Right lobe of liver (tissue), 6 donors: ENCODE measurements at regions not wholly inside any gene's neighbourhood (a gene's known extent, or its start where the extent isn't known, plus 50 kb on each side); places are given as distances from the start of the nearest gene placed in this dataset.

Experiments used
- ATAC-seq, 4 donors: fragments of 200-7000 bp; cut with Tn5 transposase; one replicate each; pipeline ENCODE4 v1.9.1; 2020; ENCODE audit warnings: mild to moderate bottlenecking in 4 of 4, moderate library complexity in 4 of 4
- DNase-seq, 3 donors: peaks; one replicate each; pipeline ENCODE4 v3.0.0-alpha.2; 2020
- H3K27ac ChIP-seq, 3 donors: fragments of 200-600 bp; one replicate each; pipeline ENCODE4 v1.8.0; 2022
- H3K27me3 ChIP-seq, 2 donors: fragments of 200-600 bp; one replicate each; pipeline ENCODE4 v1.8.0; 2022
- H3K36me3 ChIP-seq, 4 donors: fragments of 200-600 bp; sonication (generic) in 1 of 4; one replicate each; pipeline versions ENCODE4 v1.5.1 to v1.8.0; 2017 to 2022; ENCODE audit warnings: control low read depth in 1 of 4
- H3K4me1 ChIP-seq, 4 donors: fragments of 200-600 bp; sonication (generic) in 1 of 4; one replicate each; pipeline versions ENCODE4 v1.5.1 to v1.8.0; 2017 to 2022; ENCODE audit warnings: control low read depth in 1 of 4
- H3K4me3 ChIP-seq, 3 donors: fragments of 200-600 bp; one replicate each; pipeline ENCODE4 v1.8.0; 2022
- H3K9me3 ChIP-seq, 4 donors: fragments of 200-600 bp; sonication (generic) in 1 of 4; one replicate each; pipeline versions ENCODE4 v1.5.1 to v1.8.0; 2017 to 2022; ENCODE audit warnings: control low read depth in 1 of 4
- CTCF ChIP-seq, 4 donors: fragments of 200-600 bp in 3 of 4; fragments of 450-650 bp in 1 of 4; IDR thresholded peaks; one replicate each; pipeline versions ENCODE4 v1.5.1 to v1.8.0; 2016 to 2022; ENCODE audit warnings: antibody characterized with exemption in 4 of 4, mild to moderate bottlenecking in 2 of 4
- POLR2A ChIP-seq: fragments of 450-650 bp; IDR thresholded peaks from one replicate; pipeline ENCODE4 v1.6.1; 2017; ENCODE audit warnings: antibody characterized with exemption, mild to moderate bottlenecking
- WGBS: methylation state at CpG from one replicate; pipeline ENCODE4 v1.1.6; 2018; ENCODE audit warnings: low coverage, low lambda C conversion rate; ENCODE audit not compliant: insufficient coverage; ENCODE audit errors: missing lambda C conversion rate; 5-methylcytosine and 5-hydroxymethylcytosine counted together
- intact Hi-C, 2 donors: fragments of 100-400 bp; cut with DNase I; formaldehyde crosslinking; loops; one replicate each; pipeline versions ENCODE4 v1.11.2 to v1.14.1; 2022
- donor health status: DM: no; HTN: yes; CAD: no.
- donor health status: DM: no; HTN: no; CAD: no.
- donor health status: DM: no; HTN: no; CAD: no.
- donor health status: DM: no; HTN: yes; CAD: no.
- donor health status: DM: no; HTN: yes; CAD: no.

GRCh38 chr1:209268479-209268878 is 315.0 kb upstream of the CAMK1G start:
- TF ChIP-seq CTCF (IDR thresholded peaks at IDR 0.05), result no peak
- TF ChIP-seq POLR2A, result no peak
- intact Hi-C loops, result no loop called here
- Histone ChIP-seq H3K36me3 (no peaks in the 10 kb centered on the region), H3K4me3 (no peak overlapping the region), H3K27me3 (no peaks in the 10 kb centered on the region), H3K4me1 (no peaks in the 10 kb centered on the region), H3K27ac (no peak overlapping the region), H3K9me3 (no peaks in the 10 kb centered on the region)
- DNase-seq (no peak), ATAC-seq (no peak)
- WGBS, result 18% methylated on average over 1 of the region's 1 CpG

GRCh38 chr1:209276321-209276720 is 307.2 kb upstream of the CAMK1G start:
- intact Hi-C loops, result no loop called here
- ATAC-seq (no peak), DNase-seq (no peak)
- Histone ChIP-seq H3K27me3 (no peaks in the 10 kb centered on the region), H3K4me3 (no peak overlapping the region), H3K9me3 (no peaks in the 10 kb centered on the region), H3K4me1 (no peaks in the 10 kb centered on the region), H3K36me3 (no peaks in the 10 kb centered on the region), H3K27ac (no peak overlapping the region)
- TF ChIP-seq POLR2A, result no peak
- TF ChIP-seq CTCF (IDR thresholded peaks at IDR 0.05), result no peak
- WGBS, result 50% methylated on average over 3 of the region's 3 CpGs

GRCh38 chr1:209277662-209278061 is 305.9 kb upstream of the CAMK1G start:
- DNase-seq (no peak), ATAC-seq (no peak)
- Histone ChIP-seq H3K36me3 (no peaks in the 10 kb centered on the region), H3K27ac (no peak overlapping the region), H3K4me1 (no peaks in the 10 kb centered on the region), H3K9me3 (no peaks in the 10 kb centered on the region), H3K27me3 (no peaks in the 10 kb centered on the region), H3K4me3 (no peak overlapping the region)
- TF ChIP-seq POLR2A, result no peak
- TF ChIP-seq CTCF (IDR thresholded peaks at IDR 0.05), result no peak
- intact Hi-C loops, result no loop called here
- WGBS, result 100% methylated on average over 1 of the region's 1 CpG

- Histone ChIP-seq H3K27me3 (peaks cover 0 to 3% of the 10 kb centered on the region in 2 donors), H3K9me3 (no peaks in the 10 kb centered on the region), H3K4me1 (no peaks in the 10 kb centered on the region), H3K4me3 (no peak overlapping the region), H3K27ac (no peak overlapping the region), H3K36me3 (no peaks in the 10 kb centered on the region)
- ATAC-seq (no peak), DNase-seq (no peak)
- no peak for TF ChIP-seq CTCF (IDR thresholded peaks at IDR 0.05)
- no peak for TF ChIP-seq POLR2A
- 30% methylated on average over 1 of the region's 1 CpG for WGBS
- intact Hi-C loops, result no loop called here
These were observed 291.8 kb upstream of the CAMK1G start for GRCh38 chr1:209291715-209292114.
